Activated CD4-positive, alpha-beta T cell treated with anti-CD3 and anti-CD28 coated beads, Interleukin-10, Interleukin-2, amounts not matched to agents 100 ng/mL and 50 ng/mL, durations not matched to agents 16 hours and 8 hours (primary cell): ENCODE measurements at regions not wholly inside any gene's neighbourhood (a gene's known extent, or its start where the extent isn't known, plus 50 kb on each side); places are given as distances from the start of the nearest gene placed in this dataset.

Experiments
- DNase-seq: peaks from one replicate; pipeline ENCODE4 v3.0.0-alpha.2; 2020

GRCh38 chr14:44701563-44702263, 194.6 kb upstream of the FSCB start:
- DNase-seq, result no peak

- DNase-seq, result no peak
Observed at GRCh38 chr14:44700694-44701093, 193.6 kb upstream of the FSCB start.

GRCh38 chr14:44700184-44700583, 193.1 kb upstream of the FSCB start:
- no peak for DNase-seq

- DNase-seq, result no peak
Observed at GRCh38 chr14:44699391-44699790, 192.3 kb upstream of the FSCB start.

GRCh38 chr14:44669496-44669895, 162.4 kb upstream of the FSCB start:
- no peak for DNase-seq

GRCh38 chr14:44663136-44663535, 156.1 kb upstream of the FSCB start:
- no peak for DNase-seq

GRCh38 chr14:44662250-44662891, 155.3 kb upstream of the FSCB start:
- no peak for DNase-seq

GRCh38 chr14:44658389-44658696, 151.3 kb upstream of the FSCB start:
- no peak for DNase-seq

- no peak for DNase-seq
Observed at GRCh38 chr14:44657696-44658388, 150.8 kb upstream of the FSCB start.

- DNase-seq, result no peak
Observed at GRCh38 chr14:44657203-44657602, 150.1 kb upstream of the FSCB start.

- DNase-seq, result no peak
Observed at GRCh38 chr14:44654591-44654990, 147.5 kb upstream of the FSCB start.

GRCh38 chr14:44653641-44654040, 146.6 kb upstream of the FSCB start:
- no peak for DNase-seq

GRCh38 chr14:44652640-44653039, 145.6 kb upstream of the FSCB start:
- no peak for DNase-seq

GRCh38 chr14:44649061-44649460, 142.0 kb upstream of the FSCB start:
- DNase-seq, result no peak

- no peak for DNase-seq
Observed at GRCh38 chr14:44640416-44640815, 133.3 kb upstream of the FSCB start.

- no peak for DNase-seq
Observed at GRCh38 chr14:44639781-44640385, 132.8 kb upstream of the FSCB start.

GRCh38 chr14:44634692-44635091, 127.6 kb upstream of the FSCB start:
- DNase-seq, result no peak

GRCh38 chr14:44626423-44626822, 119.3 kb upstream of the FSCB start:
- no peak for DNase-seq

- no peak for DNase-seq
Observed at GRCh38 chr14:44625098-44625497, 118.0 kb upstream of the FSCB start.

GRCh38 chr14:44620121-44621019, 113.3 kb upstream of the FSCB start:
- DNase-seq, result no peak

- DNase-seq, result no peak
Observed at GRCh38 chr14:44616204-44616603, 109.1 kb upstream of the FSCB start.

GRCh38 chr14:44613061-44613712, 106.1 kb upstream of the FSCB start:
- no peak for DNase-seq
